Ishikawa (cell line): ENCODE measurements at regions not wholly inside any gene's neighbourhood (a gene's known extent, or its start where the extent isn't known, plus 50 kb on each side); places are given as distances from the start of the nearest gene placed in this dataset.

Experiments
- CEBPB ChIP-seq: IDR thresholded peaks from 2 replicates; pipeline ENCODE4 v1.6.1; 2012
- CREB1 ChIP-seq: IDR thresholded peaks from 2 replicates; pipeline ENCODE4 v1.6.1; 2012; ENCODE audit warnings: low read depth
- EP300 ChIP-seq: IDR thresholded peaks from 2 replicates; pipeline ENCODE4 v1.6.1; 2012; ENCODE audit warnings: borderline replicate concordance
- TEAD4 ChIP-seq: IDR thresholded peaks from 2 replicates; pipeline ENCODE4 v1.6.1; 2012
- TF ChIP-seq, protein P1 (sequence below): IDR thresholded peaks from 2 replicates; pipeline ENCODE4 v1.6.1; 2012

DNA sequence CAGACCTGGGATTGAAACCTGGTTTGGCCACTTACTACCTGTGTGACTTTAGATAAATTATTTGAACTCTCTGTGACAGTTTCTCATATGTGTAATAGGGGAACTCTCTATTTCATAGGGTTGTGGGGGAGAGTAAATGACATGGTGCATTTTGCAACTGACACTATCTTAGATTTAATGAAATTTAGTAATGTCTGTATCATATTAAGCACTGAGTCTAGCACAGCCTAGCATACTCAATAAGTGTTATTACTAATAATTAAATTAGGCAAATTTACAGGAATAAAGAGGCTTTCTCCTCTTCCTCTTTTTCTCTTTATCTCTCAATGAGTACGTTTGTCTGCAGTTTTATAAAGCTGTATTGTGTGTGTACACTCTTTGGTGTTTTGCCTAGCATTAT is 80.2 kb upstream of the MACF1 start:
- TF ChIP-seq TEAD4, result no peak
- TF ChIP-seq, protein P1, sequence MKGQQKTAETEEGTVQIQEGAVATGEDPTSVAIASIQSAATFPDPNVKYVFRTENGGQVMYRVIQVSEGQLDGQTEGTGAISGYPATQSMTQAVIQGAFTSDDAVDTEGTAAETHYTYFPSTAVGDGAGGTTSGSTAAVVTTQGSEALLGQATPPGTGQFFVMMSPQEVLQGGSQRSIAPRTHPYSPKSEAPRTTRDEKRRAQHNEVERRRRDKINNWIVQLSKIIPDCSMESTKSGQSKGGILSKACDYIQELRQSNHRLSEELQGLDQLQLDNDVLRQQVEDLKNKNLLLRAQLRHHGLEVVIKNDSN, result no peak
- no peak for TF ChIP-seq CREB1
- no peak for TF ChIP-seq CEBPB
- no peak for TF ChIP-seq EP300
